Amniotic epithelial cell (primary cell): ENCODE measurements at regions not wholly inside any gene's neighbourhood (a gene's known extent, or its start where the extent isn't known, plus 50 kb on each side); places are given as distances from the start of the nearest gene placed in this dataset.

Experiments
- DNase-seq: peaks from one replicate; pipeline ENCODE4 v3.0.0-alpha.2; 2010; ENCODE audit warnings: low read depth

GRCh38 chr15:62573876-62574275 lies 408.8 kb upstream of the C2CD4B start:
- DNase-seq = no peak

DNA sequence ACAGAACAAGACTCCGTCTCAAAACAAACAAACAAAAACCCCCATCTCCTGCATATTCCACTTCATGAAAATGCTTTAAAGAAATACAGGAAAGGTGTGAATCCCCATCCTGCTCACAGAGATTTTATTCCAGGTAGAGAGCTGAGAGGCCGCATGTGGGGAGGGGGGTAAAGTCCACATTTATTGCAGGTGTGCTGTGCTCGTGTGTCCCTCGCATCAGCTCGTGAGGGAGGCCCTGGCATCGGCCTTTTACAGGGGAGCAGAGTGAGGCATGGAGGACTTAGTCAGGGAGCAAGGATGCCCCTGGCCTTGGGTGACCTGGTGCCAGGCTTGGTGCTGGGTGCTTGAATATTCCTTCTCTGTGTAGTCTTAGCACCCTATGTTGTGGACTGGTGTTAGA lies 413.5 kb upstream of the C2CD4B start:
- no peak for DNase-seq

DNA sequence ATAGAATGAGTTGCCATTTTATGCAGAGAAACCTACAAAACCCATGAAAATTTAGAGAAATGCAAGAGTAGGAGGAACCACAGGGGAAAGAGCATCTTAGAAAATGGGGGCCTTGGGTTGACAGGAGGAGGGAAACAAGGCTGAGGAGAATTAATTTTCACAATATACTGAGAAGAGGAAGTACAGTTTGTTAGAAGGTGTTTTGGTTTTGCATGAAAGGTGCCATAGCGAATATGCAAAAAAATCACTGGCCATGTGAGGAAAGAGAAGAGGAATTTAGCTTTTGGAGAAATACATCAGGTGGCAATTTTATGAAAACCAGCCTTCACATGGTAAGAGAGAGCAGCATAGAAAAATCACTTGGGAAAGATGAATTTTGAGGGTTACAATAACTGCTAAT lies 413.9 kb upstream of the C2CD4B start:
- DNase-seq = no peak

- DNase-seq = no peak
These were observed 414.8 kb upstream of the C2CD4B start for GRCh38 chr15:62579842-62580241.

DNA sequence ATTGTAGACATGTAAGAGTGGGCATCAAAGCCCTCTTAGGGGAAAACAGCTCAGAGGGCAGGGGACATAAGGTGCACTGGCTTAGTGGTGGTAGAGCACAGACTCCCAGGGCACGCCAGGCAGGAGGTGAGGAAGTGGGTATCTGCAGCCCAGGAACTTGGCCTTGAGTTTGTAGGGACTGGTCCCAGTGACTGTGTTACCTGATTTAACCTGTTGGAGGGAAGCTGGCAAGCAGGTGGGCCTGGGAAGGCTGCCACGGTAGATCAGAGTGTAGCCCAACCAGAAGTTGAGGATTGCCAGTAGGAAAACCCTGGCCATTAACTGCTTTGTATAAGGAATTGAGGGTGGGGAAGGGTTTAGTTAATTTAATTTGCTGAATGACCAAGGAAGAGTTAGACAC lies 417.5 kb upstream of the C2CD4B start:
- no peak for DNase-seq

GRCh38 chr15:62584301-62585235 lies 419.5 kb upstream of the C2CD4B start:
- DNase-seq = no peak

DNA sequence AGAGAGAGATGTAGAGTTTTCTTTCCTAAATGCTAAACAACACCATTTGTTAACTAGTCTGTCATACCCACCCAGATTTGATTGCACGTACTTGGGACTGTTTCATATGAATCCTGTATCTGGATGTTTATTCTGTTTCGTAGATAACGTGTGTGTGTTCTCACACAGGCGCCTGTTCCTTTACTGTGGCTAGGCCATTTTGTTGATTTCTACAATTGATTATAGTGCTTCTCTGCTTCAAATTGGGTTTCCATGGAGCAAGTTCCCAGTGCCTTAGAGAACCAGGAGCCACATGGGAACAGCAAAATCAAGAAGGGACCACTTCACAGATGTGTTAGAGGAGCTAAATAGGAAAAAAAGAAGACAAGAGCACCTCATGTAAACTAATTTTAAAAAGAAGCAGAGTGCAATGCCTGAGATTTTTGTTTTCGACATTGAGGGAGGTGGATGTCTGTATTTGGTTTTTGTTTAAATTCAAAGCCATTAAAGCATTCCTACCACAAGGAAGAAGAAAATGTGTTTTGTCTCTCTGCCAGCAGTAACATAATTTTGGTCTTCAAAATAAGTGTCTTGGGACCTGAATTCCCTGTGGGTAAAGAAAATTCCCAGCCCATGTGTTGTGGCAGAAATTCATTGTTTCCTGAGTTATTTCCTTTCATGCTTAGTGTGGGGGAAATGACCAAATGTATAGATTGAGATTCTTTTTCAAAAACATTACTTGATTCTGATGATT lies 424.0 kb upstream of the C2CD4B start:
- no peak for DNase-seq

DNA sequence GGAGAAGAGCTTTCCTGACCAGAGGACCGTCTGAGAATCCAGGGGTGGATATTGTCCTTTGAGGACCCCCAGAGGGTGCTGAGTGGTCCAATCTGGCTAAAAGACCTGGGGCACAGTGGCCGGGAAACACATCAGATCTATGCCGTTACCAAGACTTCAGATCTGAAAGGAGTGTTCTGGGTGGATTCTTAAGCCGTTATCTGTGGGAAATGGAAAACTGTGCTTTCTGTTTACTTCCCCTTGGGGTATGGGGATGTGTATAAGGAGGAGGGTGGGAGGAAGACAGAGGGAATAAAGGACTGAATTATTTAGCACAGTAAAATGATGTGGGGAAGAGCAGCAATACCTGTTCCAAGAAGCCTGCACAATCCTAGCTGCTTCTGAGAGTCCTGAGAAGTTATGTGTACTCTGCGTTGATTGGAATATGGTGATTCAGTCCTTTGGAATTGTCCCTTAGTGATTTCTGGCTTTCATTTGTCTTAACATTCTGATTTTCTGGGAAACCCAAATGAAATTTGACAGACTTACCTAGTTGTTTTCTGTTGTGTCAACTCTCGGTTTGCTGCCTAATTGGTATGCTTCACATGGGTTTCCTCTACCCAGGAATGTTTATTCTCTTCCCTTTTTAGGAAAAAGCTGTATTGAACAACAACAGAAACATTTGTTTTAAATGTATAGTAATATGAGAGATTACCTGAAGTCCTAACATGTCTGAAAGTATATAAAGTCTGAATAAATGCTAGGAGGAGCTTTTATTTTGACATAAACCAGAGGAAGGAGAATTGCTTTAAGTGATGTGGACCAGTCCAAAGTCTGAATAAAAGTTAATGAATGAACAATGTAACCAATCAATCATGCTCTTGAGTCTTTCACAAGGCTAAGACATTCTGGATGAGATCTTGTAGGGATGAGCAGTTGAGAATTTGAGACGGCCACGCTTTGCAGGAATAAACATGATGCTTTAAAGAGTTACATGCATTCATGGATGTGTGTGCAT lies 427.1 kb upstream of the C2CD4B start:
- peak; percentile 10 for DNase-seq

DNA sequence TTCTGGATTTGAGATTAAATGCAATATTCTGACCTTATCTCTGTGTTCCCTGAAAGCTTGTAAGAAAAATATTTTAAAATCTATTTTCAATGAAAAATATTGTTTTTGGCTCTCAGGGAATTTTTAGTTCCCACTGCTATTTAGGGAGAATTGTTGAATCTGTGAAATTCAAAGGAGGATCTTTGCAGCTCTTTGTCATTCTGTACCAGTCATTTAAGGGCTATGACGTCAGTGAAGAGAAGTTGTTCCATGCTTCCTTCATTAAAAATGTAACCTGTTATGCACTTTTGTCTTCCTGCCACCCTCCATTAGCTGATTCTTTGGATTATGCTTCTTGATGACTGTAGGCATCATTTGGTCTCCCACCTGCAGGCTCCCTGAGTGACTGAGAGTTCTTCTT lies 427.8 kb upstream of the C2CD4B start:
- DNase-seq = no peak

DNA sequence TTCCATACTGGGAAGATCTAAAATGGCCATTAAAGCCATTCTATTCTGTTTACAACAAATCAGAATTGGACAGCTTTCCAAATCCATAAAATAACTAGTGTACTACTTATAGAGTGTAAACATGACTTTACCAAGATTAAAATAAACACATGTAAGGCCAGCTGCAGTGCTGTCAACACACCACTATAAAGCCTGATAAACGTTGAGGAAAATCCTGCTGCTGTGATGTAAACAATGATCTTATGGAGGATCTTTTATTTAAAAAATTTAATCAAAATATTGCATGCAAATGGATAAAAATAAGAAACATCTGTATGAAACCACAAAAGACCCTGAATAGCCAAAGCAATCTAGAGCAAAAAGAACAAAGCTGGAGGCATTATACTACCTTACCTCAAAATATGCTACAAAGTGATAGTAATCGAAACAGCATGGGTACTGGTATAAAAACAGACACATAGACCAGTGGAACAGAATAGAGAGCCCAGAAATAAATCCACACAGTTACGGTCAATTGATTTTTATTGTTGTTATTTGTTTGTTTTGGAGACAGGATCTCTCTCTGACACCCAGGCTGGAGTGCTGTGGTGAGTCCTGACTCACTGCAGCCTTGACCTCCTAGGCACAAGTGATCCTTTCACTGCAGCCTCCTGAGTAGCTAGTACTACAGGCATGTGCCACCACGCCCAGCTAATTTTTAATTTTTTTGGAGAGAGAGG lies 428.8 kb upstream of the C2CD4B start:
- no peak for DNase-seq

DNA sequence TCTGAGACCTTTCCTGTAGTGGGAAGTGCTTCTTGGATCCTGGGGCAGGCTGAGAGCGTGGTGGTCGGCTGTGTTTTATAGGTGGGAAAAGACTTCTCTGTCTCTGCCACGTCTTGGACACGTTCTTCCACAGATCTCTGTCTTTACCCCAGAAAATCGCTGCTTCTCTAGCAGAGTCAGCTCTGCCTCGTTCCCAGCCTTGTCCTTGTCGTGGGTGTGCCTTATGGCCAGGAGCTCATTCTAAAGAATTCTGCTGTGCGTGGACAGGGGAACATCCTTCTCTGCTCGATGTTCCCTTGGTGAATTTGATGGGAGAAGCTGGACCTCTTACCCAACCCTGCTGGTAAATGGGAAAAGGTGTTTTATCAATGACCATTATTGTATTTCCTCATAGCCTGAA lies 433.1 kb upstream of the C2CD4B start:
- no peak for DNase-seq

- DNase-seq = no peak
These were observed 435.0 kb upstream of the C2CD4B start for GRCh38 chr15:62599791-62600777.

GRCh38 chr15:62601777-62602545 lies 436.9 kb upstream of the C2CD4B start:
- DNase-seq = no peak

DNA sequence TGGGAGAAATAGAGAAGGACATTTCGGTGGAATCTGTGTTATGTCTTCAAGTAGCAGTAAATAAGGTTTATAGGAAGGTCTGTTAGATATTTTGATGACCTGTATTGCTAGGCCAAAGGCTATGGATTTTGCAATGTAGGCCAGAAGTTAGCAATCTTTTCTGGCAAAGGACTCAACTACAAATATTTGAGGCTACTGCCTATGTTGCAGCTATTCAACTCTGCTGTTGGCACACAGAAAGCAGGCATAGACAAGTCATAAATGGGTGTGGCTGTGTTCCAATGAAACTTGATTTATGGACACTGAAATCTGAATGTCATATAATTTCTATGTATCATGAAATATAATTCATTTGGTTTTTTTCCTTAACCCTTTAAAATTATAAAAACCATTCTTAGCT lies 438.7 kb upstream of the C2CD4B start:
- DNase-seq = peak; percentile 88

DNA sequence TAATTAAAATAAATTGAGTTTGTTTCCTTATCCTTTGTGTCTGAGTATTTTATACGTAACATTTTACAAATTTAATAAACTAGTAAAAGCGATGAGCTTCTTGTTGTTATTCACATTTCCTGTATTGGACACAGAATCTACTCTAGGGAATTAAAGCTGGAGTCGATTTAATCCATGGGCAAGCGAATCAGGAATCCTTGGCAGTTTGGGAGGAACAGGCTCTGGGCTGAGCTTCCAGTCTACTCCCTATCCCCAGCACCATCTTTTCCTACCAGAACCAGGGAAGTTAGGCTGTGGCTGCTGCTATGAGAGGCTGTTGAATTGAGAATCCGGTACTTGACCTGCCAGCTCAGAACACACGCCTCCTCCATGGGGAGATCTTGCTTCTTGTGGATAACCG lies 437.3 kb upstream of the TPM1 start:
- DNase-seq = no peak

- DNase-seq = peak; percentile 99
These were observed 436.0 kb upstream of the TPM1 start for GRCh38 chr15:62606376-62607113.

DNA sequence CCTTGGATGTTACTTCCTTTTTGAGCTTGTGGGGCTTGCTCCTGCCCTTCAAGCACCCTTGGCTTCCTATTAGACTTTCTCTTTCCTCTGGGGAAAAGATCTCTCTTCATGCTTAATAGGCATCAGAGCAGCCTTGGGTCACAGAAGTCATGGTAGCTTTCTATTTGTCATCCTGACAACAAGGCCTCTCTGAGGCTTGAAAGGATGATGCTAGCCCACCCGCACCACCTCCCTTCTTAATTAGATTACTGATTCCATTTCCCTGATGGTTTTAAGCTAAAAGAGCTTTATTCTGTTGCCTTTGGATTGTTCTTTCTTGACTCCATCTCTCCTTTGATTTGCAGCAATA lies 435.5 kb upstream of the TPM1 start:
- DNase-seq = no peak

DNA sequence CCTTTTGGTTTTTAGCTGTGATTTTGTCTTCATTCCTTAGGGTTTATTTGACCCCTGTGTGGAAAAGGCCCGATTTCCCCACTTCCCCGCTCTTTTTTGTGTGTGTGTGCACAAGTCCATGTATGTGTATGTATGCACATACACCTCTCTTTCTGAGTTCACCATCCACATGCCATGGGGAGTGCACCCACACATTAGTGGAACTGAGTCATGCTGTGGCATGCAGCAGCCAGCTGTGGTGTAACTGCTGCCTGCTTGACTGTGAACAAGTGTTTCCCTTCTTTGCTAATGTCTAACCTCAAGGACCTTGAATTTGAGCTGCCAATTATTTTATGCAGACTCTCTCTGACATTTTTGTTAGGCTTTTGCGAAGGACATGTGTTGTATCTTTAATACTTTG lies 434.9 kb upstream of the TPM1 start:
- peak; percentile 87 for DNase-seq

GRCh38 chr15:62608369-62608768 lies 434.2 kb upstream of the TPM1 start:
- no peak for DNase-seq
